ENCODE measurements at regions not wholly inside any gene's neighbourhood (a gene's known extent, or its start where the extent isn't known, plus 50 kb on each side); places are given as distances from the start of the nearest gene placed in this dataset.
"Not testable (repeated sequence)": the region's sequence is repeated elsewhere in the genome, so short reads cannot be mapped to it uniquely, and the experiment has no call there.

DNA sequence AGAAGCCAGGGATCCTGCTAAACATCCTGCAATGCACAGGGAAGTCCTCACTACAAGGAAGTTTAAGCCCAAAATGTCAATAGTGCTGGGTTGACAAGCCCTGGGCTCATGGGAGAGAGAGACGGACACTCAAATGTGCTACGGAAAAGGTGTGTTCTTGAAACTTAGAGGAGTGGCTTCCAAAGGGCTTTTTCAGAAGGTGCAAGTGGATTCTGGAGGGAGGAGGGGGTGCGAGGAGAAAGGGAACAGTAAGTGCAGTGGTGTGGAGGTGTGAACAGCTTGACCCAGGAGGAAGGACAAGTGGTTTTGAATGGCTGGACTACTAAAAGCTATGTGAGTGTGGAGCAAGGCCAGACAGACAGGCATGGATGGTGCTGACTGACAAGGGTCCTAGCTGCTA, 50.4 kb upstream of the CECR2 start:
- no peak for DNase-seq

DNA sequence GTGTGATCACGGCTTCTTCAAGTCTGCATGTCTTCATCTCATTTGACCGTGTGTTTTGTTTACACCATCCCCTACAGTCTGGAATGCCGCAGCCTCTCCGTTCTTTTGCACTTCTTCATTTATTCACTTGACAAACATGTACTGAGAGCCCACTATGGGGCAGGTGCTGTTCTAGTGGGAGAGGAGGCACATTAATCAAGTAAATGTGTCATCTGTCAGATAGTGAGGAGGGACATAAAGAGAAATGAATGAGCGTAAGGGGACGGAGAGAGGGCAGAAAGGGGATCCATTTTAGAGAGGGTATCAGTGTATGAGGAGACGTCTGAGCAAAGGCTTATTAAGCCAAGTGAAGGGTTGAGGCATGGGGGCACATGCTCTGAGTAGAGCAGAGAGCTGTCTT, 54.0 kb upstream of the CECR2 start:
- no peak for DNase-seq

DNA sequence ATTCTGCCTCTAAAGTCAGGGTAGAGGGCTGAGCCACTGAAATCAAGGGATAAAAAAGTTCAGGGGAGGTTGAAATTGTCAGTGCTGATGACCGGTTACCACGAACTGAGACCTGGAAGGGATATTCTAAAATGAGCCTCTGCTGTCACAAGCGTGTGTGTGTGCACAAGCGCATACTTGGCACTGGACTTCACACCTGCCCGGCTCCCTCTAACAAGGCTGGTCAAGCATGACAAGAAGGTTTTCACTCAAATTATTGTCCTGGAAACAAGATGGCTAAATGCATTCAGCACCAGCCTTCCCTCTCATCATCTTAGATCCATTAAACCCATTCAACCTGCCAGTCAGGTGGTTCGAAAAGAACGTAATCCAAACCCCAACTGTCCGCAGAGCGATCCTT, 54.8 kb upstream of the CECR2 start:
- no peak for DNase-seq

DNA sequence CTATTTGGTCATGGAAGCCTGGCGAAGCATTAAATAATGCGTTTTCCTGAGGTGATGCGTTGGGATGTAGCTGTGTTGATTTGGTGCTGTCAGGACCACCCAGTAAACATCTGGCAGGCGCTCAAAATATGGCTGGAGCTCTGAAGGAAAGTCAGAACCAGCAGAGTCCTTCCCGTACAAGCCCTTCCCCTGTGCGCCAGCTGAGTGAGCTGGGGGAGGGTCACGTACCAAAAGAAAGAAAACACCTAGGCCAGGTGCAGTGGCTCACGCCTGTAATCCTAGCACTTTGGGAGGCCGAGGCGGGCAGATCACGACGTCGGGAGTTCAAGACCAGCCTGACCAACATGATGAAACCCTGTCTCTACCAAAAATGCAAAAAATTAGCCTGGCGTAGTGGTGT, 55.6 kb upstream of the CECR2 start:
- no peak for DNase-seq

DNA sequence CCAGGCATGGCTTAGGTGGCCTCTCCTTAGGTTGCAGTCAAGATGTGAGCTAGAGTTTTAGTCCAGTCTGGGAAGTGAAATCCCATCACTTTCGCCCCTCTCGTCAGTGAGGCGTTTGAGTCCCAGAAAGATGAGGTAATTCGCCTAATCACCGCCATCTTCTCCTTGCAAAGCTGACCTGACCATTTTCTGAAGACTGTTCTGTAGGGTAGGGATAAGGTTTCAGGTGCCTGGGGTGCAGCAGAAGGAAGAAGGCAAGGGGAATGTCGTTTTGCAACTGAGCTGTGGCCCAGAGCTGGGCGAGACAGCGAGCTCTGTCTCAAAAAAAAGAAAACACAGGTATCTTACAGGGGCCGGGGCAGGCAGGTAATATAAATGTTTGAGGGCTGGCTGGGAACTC, 61.7 kb upstream of the CECR2 start:
- DNase-seq, result no peak

DNA sequence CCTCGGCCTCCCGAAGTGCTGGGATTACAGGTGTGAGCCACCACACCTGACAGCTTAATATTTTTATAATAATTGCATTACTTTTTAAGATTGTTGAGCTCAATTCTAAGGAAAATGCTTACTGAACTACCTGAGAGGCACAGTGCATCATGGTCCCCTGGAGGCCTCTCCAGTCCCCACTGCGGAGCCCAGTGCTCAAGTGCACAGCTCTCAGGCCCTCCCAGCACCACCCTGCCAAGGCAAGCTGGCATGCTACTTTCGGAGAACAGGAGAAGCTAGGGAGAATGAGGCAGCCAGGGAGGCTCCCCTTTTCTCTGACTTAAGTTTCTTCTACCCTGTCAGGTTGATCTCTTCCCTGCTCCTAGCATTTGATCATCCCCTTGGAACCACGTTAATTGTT, 64.2 kb upstream of the CECR2 start:
- DNase-seq, result no peak

DNA sequence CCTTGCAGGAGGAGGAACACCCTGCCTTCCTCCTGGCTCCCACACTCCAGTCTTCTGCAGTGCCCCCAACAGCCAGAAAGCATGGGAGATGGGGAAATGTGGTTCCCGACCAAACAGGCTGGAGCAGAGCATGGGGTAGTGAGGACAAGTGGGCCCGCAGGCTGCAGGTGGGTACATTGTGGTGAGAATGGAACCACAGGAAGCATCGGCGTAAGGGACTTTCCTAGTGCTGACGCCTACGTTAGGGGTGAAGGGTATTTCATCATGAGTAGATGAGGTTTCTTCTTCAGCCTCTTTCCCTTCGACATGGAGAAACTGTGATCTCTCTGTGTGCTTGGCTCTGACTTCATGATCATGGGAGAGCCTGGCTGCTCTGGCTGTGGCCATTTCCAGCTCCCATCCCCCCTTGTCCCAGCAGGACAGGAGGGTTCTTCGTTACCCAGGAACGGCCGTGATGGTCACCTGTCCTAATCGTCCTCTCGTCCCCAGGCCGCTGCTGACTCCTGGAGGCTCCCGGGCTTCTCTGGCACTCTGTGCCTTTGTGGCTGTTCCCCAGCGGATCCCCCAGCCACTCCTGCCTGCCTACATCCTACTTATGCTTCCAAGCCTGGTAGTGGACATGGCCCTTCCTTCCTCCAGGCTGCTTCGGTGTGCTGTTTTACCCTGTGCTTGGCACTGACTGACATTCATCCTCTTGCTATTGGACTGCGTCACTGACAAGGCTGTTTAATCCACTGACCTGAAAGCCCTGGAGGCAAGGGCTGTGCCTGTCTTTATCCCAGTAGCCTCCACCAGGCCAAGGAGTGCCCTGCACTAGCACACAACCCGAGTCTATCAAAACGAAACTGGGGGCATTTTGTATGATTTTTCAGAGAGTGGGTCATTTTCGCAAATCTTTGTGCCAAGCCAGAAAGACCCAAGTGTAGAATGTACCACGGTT, 65.2 kb upstream of the CECR2 start:
- peak; percentile 67 for DNase-seq

DNA sequence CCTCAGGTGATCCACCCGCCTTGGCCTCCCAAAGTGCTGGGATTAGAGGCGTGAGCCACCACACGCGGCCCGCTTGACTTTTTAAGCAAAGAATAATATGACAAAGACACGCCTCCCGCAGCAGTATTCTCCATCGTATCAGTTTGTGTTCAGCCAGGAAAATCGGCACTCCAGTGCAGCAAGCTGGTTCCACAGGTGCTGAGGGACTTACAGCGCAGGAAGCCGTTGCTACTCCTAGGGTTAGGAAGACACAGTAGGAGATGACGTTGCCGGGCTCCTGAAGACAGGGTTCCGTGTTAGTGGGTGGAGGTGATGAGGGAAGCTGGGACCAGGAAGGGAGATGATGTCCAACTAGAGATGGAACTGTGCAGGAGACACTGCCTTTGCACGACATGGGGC, 65.8 kb upstream of the CECR2 start:
- no peak for DNase-seq

DNA sequence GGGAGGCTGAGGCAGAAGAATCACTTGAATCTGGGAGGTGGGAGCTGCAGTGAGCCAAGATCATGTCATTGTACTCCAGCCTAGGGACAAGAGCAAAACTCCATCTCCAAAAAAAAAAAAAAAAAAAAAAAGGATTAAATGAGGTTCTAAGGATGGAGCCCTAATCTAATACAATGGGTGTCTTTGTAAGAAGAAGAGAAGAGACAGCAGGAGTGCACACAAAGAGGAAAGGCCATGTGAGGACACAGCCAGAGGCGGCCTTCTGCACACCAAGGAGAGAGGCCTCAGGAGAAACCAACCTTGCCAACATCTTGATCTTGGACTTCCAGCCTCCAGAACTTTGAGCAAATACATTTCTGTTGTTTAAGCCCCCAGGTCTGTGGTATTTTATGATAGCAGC, 66.6 kb upstream of the CECR2 start:
- DNase-seq, result no peak

DNA sequence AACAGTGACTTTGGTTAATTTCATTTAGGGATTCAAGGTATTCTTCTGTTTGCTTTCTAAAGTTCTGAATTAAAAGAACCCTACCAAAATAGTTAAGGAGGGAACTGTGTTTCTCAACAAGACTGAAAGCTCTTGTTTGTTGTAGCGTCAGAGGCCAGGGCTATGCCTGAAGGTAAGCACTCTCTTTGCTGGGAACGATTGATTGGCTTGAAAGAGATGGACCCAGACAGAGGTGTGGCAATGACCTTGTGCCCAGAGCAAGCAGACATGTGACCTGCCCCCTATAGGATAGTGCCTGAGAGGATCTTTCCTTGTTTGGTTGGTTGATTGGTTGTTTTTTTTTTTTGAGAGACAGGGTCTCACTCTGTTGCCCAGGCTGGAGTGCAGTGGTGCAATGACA, 68.3 kb upstream of the CECR2 start:
- no peak for DNase-seq

DNA sequence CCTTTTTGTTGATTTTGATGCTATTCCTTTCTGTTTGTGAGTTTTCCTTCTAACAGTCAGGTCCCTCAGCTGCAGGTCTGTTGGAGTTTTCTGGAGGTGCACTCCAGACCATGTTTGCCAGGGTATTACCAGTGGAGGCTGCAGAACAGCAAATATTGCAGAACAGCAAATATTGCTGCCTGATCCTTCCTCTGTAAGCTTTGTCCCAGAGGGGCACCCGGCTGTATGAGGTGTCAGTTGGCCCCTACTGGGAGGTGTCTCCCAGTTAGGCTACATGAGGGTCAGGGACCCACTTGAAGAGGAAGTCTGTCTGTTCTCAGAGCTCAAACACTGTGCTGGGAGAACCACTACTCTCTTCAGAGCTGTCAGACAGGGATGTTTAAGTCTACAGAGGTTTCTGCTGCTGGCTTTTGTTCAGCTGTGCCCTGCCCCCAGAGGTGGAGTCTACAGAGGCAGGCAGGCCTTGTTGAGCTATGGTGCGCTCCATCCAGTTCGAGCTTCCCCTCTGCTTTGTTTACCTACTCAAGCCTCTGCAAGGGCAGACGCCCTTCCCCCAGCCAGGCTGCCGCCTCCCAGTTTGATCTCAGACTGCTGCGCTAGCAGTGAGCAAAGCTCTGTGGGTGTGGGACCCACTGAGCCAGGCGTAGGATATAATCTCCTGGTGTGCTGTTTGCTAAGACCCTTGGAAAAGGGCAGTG, 70.3 kb upstream of the CECR2 start:
- not testable (repeated sequence) for DNase-seq

DNA sequence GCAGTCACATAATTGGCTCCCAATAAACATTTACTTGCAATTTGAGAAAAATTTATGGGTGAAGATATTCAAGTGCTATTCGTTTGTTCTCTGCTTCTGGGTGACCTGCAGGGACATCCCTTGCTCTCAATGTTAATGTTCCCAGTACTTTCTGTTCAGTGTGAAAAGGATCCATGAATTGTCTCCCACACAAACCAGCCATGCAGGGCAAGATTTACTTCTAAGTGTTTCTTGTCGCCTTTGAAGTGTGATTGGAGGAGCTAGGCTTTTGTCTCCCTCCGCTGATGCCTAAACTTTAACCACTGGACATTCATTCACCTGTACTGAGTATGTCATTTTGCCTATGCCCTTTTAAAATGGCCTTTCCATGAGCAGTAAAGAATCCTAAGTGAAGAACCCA, 66.4 kb upstream of the ADA2 start:
- no peak for DNase-seq

DNA sequence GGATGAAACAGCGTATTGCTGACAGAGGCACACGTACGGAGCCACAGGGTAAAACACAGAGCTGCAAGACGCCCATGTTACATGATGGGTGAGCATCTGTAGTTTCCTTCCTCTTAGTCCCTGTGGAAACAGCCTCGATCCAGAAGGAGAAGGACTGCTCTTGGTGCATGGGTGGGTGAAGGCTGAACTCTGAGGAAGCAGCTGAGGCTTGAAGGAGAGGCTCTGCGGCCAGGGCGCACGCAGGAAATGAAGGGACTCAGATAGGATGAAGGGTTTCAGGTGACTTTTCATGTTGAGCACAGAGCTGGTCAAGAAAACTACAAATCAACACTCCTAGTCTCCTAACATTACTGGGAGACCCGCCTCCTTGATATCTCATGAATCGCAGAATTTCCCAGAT, 65.7 kb upstream of the ADA2 start:
- DNase-seq, result no peak

DNA sequence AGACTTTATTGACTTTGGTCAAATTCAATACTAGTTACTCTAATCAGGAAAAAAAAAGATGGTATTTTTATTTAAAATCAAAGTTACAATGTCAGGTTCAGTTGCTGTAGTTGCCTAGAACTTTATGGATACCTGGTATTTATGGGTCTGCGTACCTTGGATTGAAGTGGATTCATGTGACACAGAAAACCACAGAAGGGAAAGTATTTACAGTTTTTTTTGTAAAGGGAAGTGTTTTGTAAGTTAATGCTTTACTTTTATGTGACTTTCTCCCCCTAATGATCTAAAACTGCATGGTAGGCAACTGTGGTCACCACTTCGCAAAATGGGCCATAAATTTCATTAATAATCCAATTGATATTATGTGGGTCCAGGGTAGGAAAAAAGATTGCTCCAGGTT, 65.2 kb upstream of the ADA2 start:
- DNase-seq, result no peak

DNA sequence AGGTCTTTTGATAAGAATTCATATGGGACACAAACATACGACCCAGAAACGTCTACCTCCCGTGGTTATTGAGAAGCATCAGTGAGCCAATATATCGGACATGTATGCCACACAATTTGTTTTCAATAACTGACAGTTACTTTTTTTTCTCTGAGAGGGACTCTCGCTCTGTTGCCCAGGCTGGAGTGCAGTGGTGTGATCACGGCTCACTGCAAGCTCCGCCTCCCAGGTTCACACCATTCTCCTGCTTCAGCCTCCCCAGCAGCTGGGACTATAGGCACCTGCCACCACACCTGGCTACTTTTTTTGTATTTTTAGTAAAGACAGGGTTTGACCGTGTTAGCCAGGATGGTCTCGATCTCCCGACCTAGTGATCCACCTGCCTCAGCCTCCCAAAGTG, 64.6 kb upstream of the ADA2 start:
- not testable (repeated sequence) for DNase-seq

DNA sequence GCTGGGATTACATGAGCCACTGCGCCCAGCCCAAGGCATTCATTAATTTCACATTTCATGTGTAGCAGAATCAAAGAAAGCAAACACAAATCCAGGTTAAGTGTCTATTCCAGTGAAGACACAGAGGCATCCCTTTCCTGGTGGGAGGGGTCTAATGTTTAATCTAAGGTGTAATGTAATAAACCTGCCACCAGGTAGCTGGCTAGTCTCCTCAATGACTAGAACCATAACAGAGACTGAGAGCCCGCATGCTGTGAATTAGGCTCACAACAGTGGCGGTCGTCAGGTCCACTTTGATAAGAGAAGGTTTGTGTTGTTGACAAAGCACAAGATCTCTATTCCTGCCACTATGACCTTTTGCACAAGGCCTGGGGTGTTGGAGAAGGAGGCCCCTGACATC, 64.2 kb upstream of the ADA2 start:
- DNase-seq, result no peak

DNA sequence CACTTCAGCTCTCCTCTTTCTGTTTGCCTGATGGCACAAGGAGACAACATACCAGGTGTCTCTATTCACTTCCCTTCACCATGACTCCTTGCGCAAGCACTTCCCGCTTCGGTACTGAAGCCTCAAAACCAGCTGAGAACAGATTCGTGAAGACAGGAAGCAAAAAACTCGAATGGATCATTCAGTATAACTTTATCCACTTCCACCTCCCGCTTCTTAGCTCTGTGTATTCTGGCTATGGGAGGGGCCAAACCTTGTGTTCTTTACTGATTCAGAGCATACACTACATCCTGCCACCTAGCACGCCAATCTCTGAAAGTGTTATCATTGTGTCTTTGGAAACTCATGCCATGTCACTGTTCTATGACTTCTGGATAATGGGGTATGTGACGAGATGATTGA, 62.2 kb upstream of the ADA2 start:
- DNase-seq, result no peak

DNA sequence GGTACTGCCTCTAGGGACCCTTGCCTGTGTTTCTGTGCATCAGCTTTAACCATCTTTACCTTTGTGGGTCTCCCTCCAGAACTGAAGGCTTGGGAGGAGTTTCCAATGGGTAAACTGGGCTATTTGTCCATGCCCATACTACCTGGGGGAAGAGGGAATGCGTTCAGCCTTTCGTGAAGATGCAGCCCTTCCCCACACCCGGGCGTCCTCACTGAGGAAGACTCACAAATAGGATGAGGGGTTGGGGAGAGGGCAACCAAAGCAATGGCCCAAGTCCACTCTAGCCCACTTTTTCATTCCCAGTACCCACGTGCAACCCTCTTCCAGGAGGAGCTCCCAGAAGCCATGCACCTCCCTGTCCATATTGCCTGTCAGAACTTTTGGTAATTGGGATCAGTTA, 61.8 kb upstream of the ADA2 start:
- DNase-seq, result no peak

DNA sequence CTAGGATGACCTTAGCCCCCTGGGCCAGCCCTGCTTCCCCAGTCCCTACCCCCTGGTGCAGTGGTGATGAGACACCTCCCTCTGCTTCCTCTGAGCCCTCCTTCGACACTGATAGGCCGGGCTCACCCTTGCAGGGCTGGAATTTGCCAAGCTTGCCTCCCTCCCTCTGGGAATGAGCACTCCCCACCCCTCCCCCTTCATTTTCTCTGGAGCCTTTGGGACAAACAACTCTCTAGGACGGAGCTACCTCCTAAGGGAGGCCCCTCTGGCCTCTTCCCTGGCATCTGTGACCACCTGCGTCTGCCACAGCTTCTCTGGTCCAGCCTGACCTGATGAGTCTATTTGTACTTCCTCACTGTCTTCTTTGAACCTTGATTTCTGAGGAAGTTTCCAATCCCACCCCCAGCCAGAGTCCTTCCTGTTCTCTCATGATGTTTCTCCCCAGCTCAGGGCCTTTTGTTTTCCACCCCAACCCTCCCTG, 53.3 kb upstream of the ADA2 start:
- no peak for DNase-seq

DNA sequence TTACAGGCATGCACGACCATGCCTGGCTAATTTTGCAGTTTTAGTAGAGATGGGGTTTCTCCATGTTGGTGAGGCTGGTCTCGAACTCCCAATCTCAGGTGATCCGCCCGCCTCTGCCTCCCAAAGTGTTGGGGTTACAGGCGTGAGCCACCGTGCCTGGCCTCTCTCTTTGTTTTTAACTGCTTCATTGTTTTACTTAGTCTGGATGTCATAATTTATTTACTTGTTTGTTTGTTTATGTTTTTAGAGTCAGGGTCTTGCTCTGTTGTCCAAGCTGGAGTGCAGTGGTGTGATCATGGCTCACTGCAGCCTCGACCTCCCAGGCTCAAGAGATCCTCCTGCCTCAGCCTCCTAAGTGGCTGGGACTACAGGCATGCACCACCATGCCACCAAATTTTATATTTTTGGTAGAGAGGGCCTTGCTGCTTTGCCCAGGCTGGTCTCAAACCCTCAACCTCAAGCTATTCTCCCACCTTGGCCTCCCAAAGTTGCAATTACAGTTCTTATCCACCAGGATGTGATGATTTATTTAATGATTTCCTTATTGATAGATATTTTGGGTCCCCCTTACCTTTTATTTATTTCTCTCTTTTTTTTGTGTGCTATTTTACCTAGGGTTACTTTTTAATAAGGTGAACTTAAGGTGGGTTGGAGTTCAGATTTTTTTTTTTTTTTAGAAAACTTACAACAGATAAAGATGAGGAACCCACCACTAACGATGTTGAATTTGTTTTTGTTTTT, 52.6 kb upstream of the ADA2 start:
- no peak for DNase-seq

DNA sequence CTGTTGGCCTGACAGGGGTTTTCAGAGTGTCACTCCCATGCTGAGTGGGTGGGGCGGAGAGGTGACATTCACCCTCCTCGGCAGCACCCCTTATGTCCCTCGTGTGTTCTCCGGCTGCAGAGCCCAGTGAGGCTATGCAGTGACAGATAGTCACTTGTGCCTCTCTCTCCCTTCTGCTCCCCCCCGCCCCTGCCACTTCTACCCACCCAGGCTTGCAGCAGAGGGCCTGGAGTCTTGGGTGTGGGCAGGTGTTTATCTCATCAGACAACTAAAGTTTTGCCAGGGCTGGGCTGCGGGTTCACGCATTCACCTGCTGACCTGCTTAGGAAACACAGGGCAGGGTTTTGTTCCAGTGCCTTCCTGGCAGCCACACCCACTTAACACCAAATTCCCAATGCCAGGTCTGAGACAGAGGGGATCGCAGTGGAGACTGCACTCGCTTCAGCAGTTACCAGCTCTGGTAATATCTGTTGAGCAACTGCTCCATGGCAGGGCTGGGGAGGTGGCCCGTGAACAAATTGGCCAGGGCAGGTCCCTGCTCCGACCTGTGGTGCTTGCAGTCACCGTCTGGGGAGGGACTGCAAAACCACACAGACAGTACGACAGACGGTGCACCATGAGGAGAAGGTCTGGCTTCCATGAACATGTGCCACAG, 50.5 kb upstream of the ADA2 start:
- DNase-seq, result no peak

DNA sequence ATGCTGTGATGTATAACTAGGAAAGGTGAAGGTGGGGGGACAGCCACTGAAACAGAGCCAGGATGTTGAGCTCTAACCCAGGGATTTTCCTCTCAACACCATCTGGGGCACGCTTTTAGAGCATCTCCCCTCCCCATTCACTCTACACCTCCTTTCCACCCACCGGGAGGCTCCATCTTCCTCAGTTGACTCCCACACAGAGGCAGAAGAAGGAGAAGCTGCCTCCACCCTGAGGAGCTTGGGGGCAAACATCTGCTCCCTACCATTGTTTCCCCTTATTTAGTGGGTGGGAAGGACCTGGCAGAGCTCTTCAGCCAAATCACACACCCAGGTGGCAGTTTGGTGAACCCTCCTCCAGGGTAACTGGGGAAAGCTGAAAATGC, 50.0 kb upstream of the ADA2 start:
- DNase-seq, result no peak
